NCI-H1417 (cell line): ENCODE measurements at regions not wholly inside any gene's neighbourhood (a gene's known extent, or its start where the extent isn't known, plus 50 kb on each side); places are given as distances from the start of the nearest gene placed in this dataset.

Experiments used
- DNase-seq, 3 experiments: peaks; one replicate each; lab custom pipeline; 2025; lab: John Stamatoyannopoulos, UW

- DNase-seq: no peak
Measured at GRCh38 chr2:167900435-167901114, 346.8 kb downstream of the STK39 start.

GRCh38 chr2:167898340-167898739, 349.1 kb downstream of the STK39 start:
- DNase-seq: no peak

GRCh38 chr2:167891841-167892240, 355.6 kb downstream of the STK39 start:
- no peak for DNase-seq

GRCh38 chr2:167890739-167891138, 356.7 kb downstream of the STK39 start:
- DNase-seq: peak in 1 of 3 experiments; percentile 0

GRCh38 chr2:167880415-167880814, 367.0 kb downstream of the STK39 start:
- no peak for DNase-seq

- DNase-seq: no peak
Measured at GRCh38 chr2:167875529-167875928, 371.9 kb downstream of the STK39 start.

- DNase-seq: no peak
Measured at GRCh38 chr2:167874812-167875211, 372.6 kb downstream of the STK39 start.

GRCh38 chr2:167871286-167871685, 376.1 kb downstream of the STK39 start:
- DNase-seq: no peak

GRCh38 chr2:167869200-167869599, 378.2 kb downstream of the STK39 start:
- DNase-seq: no peak

- DNase-seq: no peak
Measured at GRCh38 chr2:167863377-167863776, 384.0 kb downstream of the STK39 start.

- peak in 1 of 3 experiments; percentile 51 for DNase-seq
Measured at GRCh38 chr2:167862782-167863181, 384.6 kb downstream of the STK39 start.

GRCh38 chr2:167862296-167862695, 385.1 kb downstream of the STK39 start:
- no peak for DNase-seq

GRCh38 chr2:167861574-167862193, 385.7 kb downstream of the STK39 start:
- no peak for DNase-seq

GRCh38 chr2:167860082-167860481, 387.3 kb downstream of the STK39 start:
- DNase-seq: no peak

- no peak for DNase-seq
Measured at GRCh38 chr2:167859676-167860075, 387.7 kb downstream of the STK39 start.

- no peak for DNase-seq
Measured at GRCh38 chr2:167858086-167858485, 389.3 kb downstream of the STK39 start.

GRCh38 chr2:167857416-167857815, 390.0 kb downstream of the STK39 start:
- no peak for DNase-seq

GRCh38 chr2:167856190-167856589, 391.2 kb downstream of the STK39 start:
- no peak for DNase-seq

GRCh38 chr2:167855211-167855610, 392.2 kb downstream of the STK39 start:
- DNase-seq: no peak

GRCh38 chr2:167853717-167854116, 393.7 kb downstream of the STK39 start:
- no peak for DNase-seq

GRCh38 chr2:167851876-167852275, 395.5 kb downstream of the STK39 start:
- DNase-seq: no peak

- DNase-seq: no peak
Measured at GRCh38 chr2:167851323-167851860, 396.0 kb downstream of the STK39 start.

- DNase-seq: peak; percentile 1 to 25 (median 12)
Measured at GRCh38 chr2:167844714-167845530, 402.5 kb downstream of the STK39 start.
